K562 (cell line): ENCODE measurements at regions not wholly inside any gene's neighbourhood (a gene's known extent, or its start where the extent isn't known, plus 50 kb on each side); places are given as distances from the start of the nearest gene placed in this dataset.

Experiments
- ATAC-seq: fragments of 200-7000 bp; cut with Tn5 transposase; 3 replicates; pipeline ENCODE4 v1.9.1; 2020; ENCODE audit warnings: moderate library complexity
- BruUV-seq: library from RNA; stranded (reverse); fragments of 400-500 nt; replicated peaks from 2 replicates; lab custom pipeline; 2021; lab: Mats Ljungman, UMichigan
- CTCF ChIA-PET: fragments of 300-600 bp; formaldehyde crosslinking; extraction: SDS; loops from one replicate; lab custom pipeline; 2021; ENCODE audit warnings: low intra/inter-chr PET ratio; lab: Yijun Ruan, JAX
- POLR2A ChIA-PET: fragments of 300-600, 350-650 bp; sonication (Branson Sonifier 250); formaldehyde crosslinking; extraction: SDS; loops from one replicate; lab custom pipeline; 2021; ENCODE audit warnings: antibody characterized with exemption, inconsistent platforms; lab: Yijun Ruan, JAX
- DNase-seq, 4 experiments: peaks; one replicate each; pipeline versions ENCODE4 v3.0.0 to v3.0.0-alpha.2; 2011 to 2018; ENCODE audit warnings: low spot score in 3 of 4, mixed read lengths in 3 of 4; ENCODE audit errors: extremely low read depth in 1 of 4
- FAIRE-seq: peaks from 2 replicates; lab custom pipeline; 2011; peaks lifted over from hg19 to GRCh38; lab: Jason Lieb, UNC
- H2AFZ ChIP-seq: 2 replicates; pipeline ENCODE4 v1.6.0; 2011; ENCODE audit warnings: low read depth, low read length, control low read depth, inconsistent platforms
- H3K27ac ChIP-seq: fragments of 200-600 bp; 3 replicates; pipeline ENCODE4 v1.8.0; 2011; ENCODE audit warnings: low read depth, mild to moderate bottlenecking, control low read depth, inconsistent platforms, low read length, moderate library complexity, mixed read lengths; ENCODE audit errors: extremely low read depth
- H3K27me3 ChIP-seq, 2 experiments: fragments of 300-600 bp in 1 of 2; 2 replicates in 1 of 2; 3 replicates in 1 of 2; pipeline versions ENCODE4 v1.6.0 to v1.8.0; 2011; ENCODE audit warnings: inconsistent platforms in 2 of 2, low read length in 2 of 2, mild to moderate bottlenecking in 1 of 2, mixed read lengths in 1 of 2, moderate library complexity in 1 of 2; ENCODE audit not compliant: control insufficient read depth in 2 of 2, insufficient read depth in 2 of 2
- H3K36me3 ChIP-seq: fragments of 300-600 bp; 3 replicates; pipeline ENCODE4 v1.8.0; 2011; ENCODE audit warnings: mild to moderate bottlenecking, low read length, inconsistent platforms; ENCODE audit not compliant: control insufficient read depth, insufficient read depth
- H3K4me1 ChIP-seq, 2 experiments: fragments of 200-600 bp in 1 of 2; replicated peaks in 1 of 2; 2 replicates in 1 of 2; 3 replicates in 1 of 2; pipeline versions ENCODE4 v1.5.1 to v1.8.0; 2011; ENCODE audit warnings: inconsistent platforms in 2 of 2, low read length in 2 of 2, mild to moderate bottlenecking in 1 of 2, mixed read lengths in 1 of 2, moderate library complexity in 1 of 2; ENCODE audit not compliant: control insufficient read depth in 2 of 2, insufficient read depth in 2 of 2
- H3K4me2 ChIP-seq: 2 replicates; pipeline ENCODE4 v1.6.1; 2011; ENCODE audit warnings: low read length, control low read depth, inconsistent platforms, mixed read lengths; ENCODE audit not compliant: insufficient read depth
- H3K4me3 ChIP-seq: fragments of 200-600 bp; sonication (generic), shearing (Covaris generic); 2 replicates; pipeline ENCODE4 v1.5.1; 2016; ENCODE audit warnings: control low read depth, inconsistent platforms
- H3K79me2 ChIP-seq: fragments of 200-600 bp; 3 replicates; pipeline ENCODE4 v1.8.0; 2011; ENCODE audit warnings: low read length, inconsistent platforms; ENCODE audit not compliant: control insufficient read depth, insufficient read depth
- H3K9ac ChIP-seq, 2 experiments: 2 replicates each; pipeline versions ENCODE4 v1.6.0 to v1.6.1; 2011; ENCODE audit warnings: low read depth in 2 of 2, low read length in 2 of 2, control low read depth in 1 of 2, inconsistent platforms in 1 of 2, mild to moderate bottlenecking in 1 of 2, mixed read lengths in 1 of 2; ENCODE audit not compliant: insufficient read depth in 1 of 2
- H3K9me1 ChIP-seq: one replicate; pipeline ENCODE4 v1.6.0; 2011; ENCODE audit warnings: inconsistent platforms, mild to moderate bottlenecking, low read length, moderate library complexity; ENCODE audit not compliant: control insufficient read depth, insufficient read depth
- H3K9me3 ChIP-seq: replicated peaks from 2 replicates; pipeline ENCODE4 v1.5.1; 2011; ENCODE audit warnings: low read depth, low read length, inconsistent platforms; ENCODE audit not compliant: control insufficient read depth, insufficient read depth
- H4K20me1 ChIP-seq: replicated peaks from 2 replicates; pipeline ENCODE4 v1.6.1; 2011; ENCODE audit warnings: low read length, inconsistent platforms, mixed read lengths; ENCODE audit not compliant: control insufficient read depth, insufficient read depth
- MYC ChIP-seq, 2 experiments: fragments of 250-450 bp in 1 of 2; sonication (Bioruptor Pico) in 1 of 2; IDR thresholded peaks; 2 replicates each; pipeline versions ENCODE4 v1.5.1 to v1.6.1; 2012 to 2021; ENCODE audit warnings: low read depth in 2 of 2, borderline replicate concordance in 1 of 2, improper control_type of control experiment in 1 of 2, low read length in 1 of 2, mild to moderate bottlenecking in 1 of 2, moderate library complexity in 1 of 2
- SNIP1 ChIP-seq: fragments of 450-650 bp; IDR thresholded peaks from 2 replicates; pipeline ENCODE4 v1.7.1; 2017; ENCODE audit warnings: low read depth, mild to moderate bottlenecking
- TAL1 ChIP-seq: fragments of 450-650 bp; IDR thresholded peaks from 2 replicates; pipeline ENCODE4 v1.6.1; 2016; ENCODE audit warnings: mild to moderate bottlenecking
- TSHZ1 ChIP-seq: fragments of 250-450 bp; sonication (Bioruptor Pico); IDR thresholded peaks from 2 replicates; pipeline ENCODE4 v1.4.0; 2020; ENCODE audit warnings: mild to moderate bottlenecking, moderate library complexity
- ZNF518B ChIP-seq: fragments of 250-450 bp; sonication (Bioruptor Pico); IDR thresholded peaks from 2 replicates; pipeline ENCODE4 v1.5.0; 2021; ENCODE audit warnings: mild to moderate bottlenecking, moderate library complexity
- WGBS: fragments of 100-300 bp; shearing (Covaris generic); methylation state at CpG from one replicate; pipeline ENCODE4 v1.1.6; 2016; ENCODE audit warnings: low coverage, mixed read lengths; ENCODE audit not compliant: insufficient coverage; ENCODE audit errors: missing lambda C conversion rate; 5-methylcytosine and 5-hydroxymethylcytosine counted together
- in situ Hi-C: fragments of 300-500 bp; cut with MboI; formaldehyde crosslinking; loops from 4 replicates; pipeline ENCODE4 v1.15.0; 2018; ENCODE audit warnings: inconsistent platforms, mixed read lengths
- intact Hi-C: fragments of 100-400 bp; cut with micrococcal nuclease; formaldehyde crosslinking; loops from 2 replicates; pipeline ENCODE4 v1.14.2; 2022

GRCh38 chr5:97778451-97778850 lies 595.4 kb upstream of the RIOK2 start:
- POLR2A ChIA-PET: no interaction called here
- no peaks in the 10 kb centered on the region for H4K20me1 ChIP-seq
- no peak overlapping the region for H3K4me3 ChIP-seq
- no peaks in the 10 kb centered on the region for H3K9me3 ChIP-seq
- H3K36me3 ChIP-seq: no peaks in the 10 kb centered on the region
- intact Hi-C loops: no loop called here
- no peak overlapping the region for H3K27ac ChIP-seq
- H3K9me1 ChIP-seq: no peaks in the 10 kb centered on the region
- in situ Hi-C loops: no loop called here
- FAIRE-seq: no peak
- H3K27me3 ChIP-seq: no peaks in the 10 kb centered on the region
- no peaks in the 10 kb centered on the region for H3K79me2 ChIP-seq
- ATAC-seq: no peak
- H2AFZ ChIP-seq: no peak overlapping the region
- H3K4me1 ChIP-seq: no peaks in the 10 kb centered on the region
- CTCF ChIA-PET: no interaction called here
- 0% methylated on average over 2 of the region's 2 CpGs for WGBS
- H3K9ac ChIP-seq: no peak overlapping the region
- H3K4me2 ChIP-seq: no peak overlapping the region
- no TSS peak for BruUV-seq
- DNase-seq: no peak
- no peak for TF ChIP-seq TSHZ1 (CRISPR knock-in tag)
- no peak for TF ChIP-seq SNIP1
- no peak for TF ChIP-seq ZNF518B (CRISPR knock-in tag)
- TF ChIP-seq MYC (IDR thresholded peaks at IDR 0.05; ENCODE audit: low read depth, low read length): no peak
- TF ChIP-seq MYC (CRISPR knock-in tag; IDR thresholded peaks at IDR 0.05; ENCODE audit: borderline replicate concordance, low read depth): no peak
- TF ChIP-seq TAL1: no peak
